Ectodermal cell (in vitro differentiated cells): ENCODE measurements at regions not wholly inside any gene's neighbourhood (a gene's known extent, or its start where the extent isn't known, plus 50 kb on each side); places are given as distances from the start of the nearest gene placed in this dataset.
"Not testable (repeated sequence)": the region's sequence is repeated elsewhere in the genome, so short reads cannot be mapped to it uniquely, and the experiment has no call there.

Source experiments
- H3K27ac ChIP-seq: 2 replicates; pipeline ENCODE4 v1.7.0; 2013; ENCODE audit warnings: mild to moderate bottlenecking, low read depth, low read length; ENCODE audit not compliant: insufficient read depth, poor library complexity, severe bottlenecking
- H3K27me3 ChIP-seq: 2 replicates; pipeline ENCODE4 v1.7.0; 2013; ENCODE audit warnings: mild to moderate bottlenecking, low read length; ENCODE audit not compliant: insufficient read depth, control insufficient read depth, poor library complexity, severe bottlenecking
- H3K36me3 ChIP-seq: one replicate; pipeline ENCODE4 v1.7.0; 2013; ENCODE audit warnings: low read length; ENCODE audit not compliant: control insufficient read depth, insufficient read depth
- H3K4me1 ChIP-seq: one replicate; pipeline ENCODE4 v1.7.0; 2013; ENCODE audit warnings: low read length; ENCODE audit not compliant: control insufficient read depth, insufficient read depth
- H3K4me3 ChIP-seq: 2 replicates; pipeline ENCODE4 v1.7.0; 2013; ENCODE audit warnings: low read depth, low read length, control low read depth; ENCODE audit not compliant: insufficient read depth
- H3K9me3 ChIP-seq: 2 replicates; pipeline ENCODE4 v1.7.0; 2013; ENCODE audit warnings: mild to moderate bottlenecking, low read length, moderate library complexity; ENCODE audit not compliant: control insufficient read depth
- WGBS, 2 experiments: methylation state at CpG; one replicate each; pipeline ENCODE4 v1.1.7; 2013; ENCODE audit warnings: missing lambda C conversion rate in 2 of 2; 5-methylcytosine and 5-hydroxymethylcytosine counted together

DNA sequence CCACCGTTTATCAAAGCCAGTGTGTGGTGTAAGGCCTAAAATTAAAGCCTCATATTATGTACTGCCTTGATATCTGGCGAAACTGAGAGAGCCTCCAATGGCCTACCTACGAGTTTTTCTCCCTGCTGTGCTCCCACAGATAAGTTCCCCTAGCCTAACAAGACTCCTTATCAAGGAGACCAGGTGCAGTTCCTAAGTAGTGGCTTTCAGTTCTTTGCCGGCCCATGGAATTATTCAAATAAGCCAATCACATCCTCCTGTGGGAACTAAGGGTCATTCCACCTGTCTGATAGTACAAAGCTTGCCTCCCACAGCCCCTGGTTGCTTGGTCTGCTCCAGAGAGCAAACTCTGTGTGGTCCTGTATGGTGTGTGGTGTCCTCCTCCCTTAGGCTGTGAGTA lies 99.8 kb upstream of the TEX13C start:
- H3K27ac ChIP-seq = no peak overlapping the region
- H3K36me3 ChIP-seq = no peaks in the 10 kb centered on the region
- H3K9me3 ChIP-seq = no peaks in the 10 kb centered on the region
- H3K27me3 ChIP-seq = no peaks in the 10 kb centered on the region
- H3K4me3 ChIP-seq = no peak overlapping the region
- no peaks in the 10 kb centered on the region for H3K4me1 ChIP-seq
- WGBS, 2 experiments = 80 to 91% methylated on average over 4 of the region's 4 CpGs

DNA sequence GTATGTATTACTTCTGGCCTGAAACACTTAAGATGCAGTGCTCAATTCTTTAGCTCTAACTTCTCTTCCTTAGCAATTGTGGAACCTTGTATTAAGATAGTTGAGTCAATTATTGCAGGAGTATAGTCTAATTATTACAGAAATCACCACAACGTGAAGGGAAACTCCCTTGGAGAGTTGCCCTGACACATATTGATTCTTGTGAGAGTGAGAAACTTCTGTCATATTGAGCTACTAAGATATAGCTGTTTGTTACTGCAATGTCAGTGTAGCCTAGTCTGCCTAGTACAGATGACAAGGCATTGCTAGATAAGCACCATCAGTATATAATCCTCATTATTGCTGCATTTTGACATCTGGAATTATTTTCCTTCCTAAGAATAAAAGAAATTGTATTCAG lies 82.7 kb upstream of the TEX13C start:
- Histone ChIP-seq H3K36me3 (no peaks in the 10 kb centered on the region), H3K27ac (no peak overlapping the region), H3K9me3 (no peaks in the 10 kb centered on the region), H3K4me1 (no peaks in the 10 kb centered on the region), H3K27me3 (no peaks in the 10 kb centered on the region), H3K4me3 (no peak overlapping the region)
- WGBS, 2 experiments = 88% methylated on average over 1 of the region's 1 CpG; no CpG with 5 or more reads in 1 of the 2 experiments

DNA sequence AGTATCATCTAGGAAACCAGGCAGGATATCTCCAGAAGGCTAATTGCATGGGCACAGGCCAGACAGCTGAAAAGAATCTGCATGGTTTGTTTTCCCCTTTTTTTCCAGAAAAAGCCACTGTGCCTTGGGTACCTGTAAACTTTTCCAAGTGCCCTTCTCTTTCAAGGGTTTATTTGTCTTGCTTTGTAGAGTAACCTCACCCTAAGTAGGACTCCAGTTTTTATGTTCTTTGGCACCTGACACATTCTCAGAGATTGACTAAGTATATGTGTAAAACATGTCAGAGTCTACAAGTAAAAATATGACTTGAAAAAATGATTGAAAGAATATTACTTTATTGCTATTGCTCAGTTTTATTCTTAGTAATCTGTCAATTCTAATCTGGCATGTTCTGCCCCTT lies 70.7 kb upstream of the TEX13C start:
- H3K9me3 ChIP-seq = no peaks in the 10 kb centered on the region
- no peaks in the 10 kb centered on the region for H3K4me1 ChIP-seq
- no peaks in the 10 kb centered on the region for H3K36me3 ChIP-seq
- H3K27ac ChIP-seq = no peak overlapping the region
- no peak overlapping the region for H3K4me3 ChIP-seq
- no peaks in the 10 kb centered on the region for H3K27me3 ChIP-seq

DNA sequence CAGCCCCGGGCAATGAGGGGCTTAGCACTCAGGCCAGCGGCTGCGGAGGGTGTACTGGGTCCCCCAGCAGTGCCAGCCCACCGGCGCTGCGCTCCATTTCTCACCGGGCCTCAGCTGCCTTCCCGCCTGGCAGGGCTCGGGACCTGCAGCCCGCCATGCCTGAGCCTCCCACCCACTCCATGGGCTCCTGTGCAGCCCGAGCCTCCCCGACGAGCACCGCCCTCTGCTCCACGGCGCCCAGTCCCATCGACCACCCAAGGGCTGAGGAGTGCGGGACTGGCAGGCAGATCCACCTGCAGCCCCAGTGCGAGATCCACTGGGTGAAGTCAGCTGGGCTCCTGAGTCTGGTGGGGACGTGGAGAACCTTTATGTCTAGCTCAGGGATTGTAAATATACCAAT lies 63.9 kb upstream of the TEX13C start:
- H3K27me3 ChIP-seq, H3K4me3 ChIP-seq, H3K9me3 ChIP-seq, H3K27ac ChIP-seq, H3K4me1 ChIP-seq, H3K36me3 ChIP-seq: not testable (repeated sequence)
- 95 to 98% methylated on average over 11 to 20 of the region's 20 CpGs for WGBS, 2 experiments

DNA sequence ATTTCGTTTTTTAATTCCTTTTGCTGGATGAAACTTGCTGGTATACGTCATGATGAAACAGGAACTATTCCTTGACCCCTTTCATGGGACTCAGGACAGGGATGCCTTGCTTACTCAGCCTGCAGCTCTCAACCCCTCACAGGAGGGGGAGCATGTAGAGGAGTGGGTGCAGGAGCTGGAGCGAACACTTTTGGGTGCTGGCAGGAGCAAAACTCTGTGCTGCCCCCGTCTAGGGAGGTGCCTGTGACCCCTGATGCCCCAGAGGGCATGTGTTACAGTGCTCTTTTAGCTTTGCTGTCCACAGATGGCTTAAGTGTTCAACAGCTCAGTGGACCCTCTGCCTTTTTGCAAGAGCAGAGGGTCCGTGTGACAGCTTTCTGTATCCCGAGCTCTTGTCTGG lies 56.8 kb upstream of the TEX13C start:
- H3K36me3 ChIP-seq = no peaks in the 10 kb centered on the region
- WGBS, 2 experiments = 93 to 95% methylated on average over 4 to 6 of the region's 6 CpGs
- no peak overlapping the region for H3K4me3 ChIP-seq
- H3K27me3 ChIP-seq = no peaks in the 10 kb centered on the region
- no peaks in the 10 kb centered on the region for H3K9me3 ChIP-seq
- no peaks in the 10 kb centered on the region for H3K4me1 ChIP-seq
- H3K27ac ChIP-seq = no peak overlapping the region

DNA sequence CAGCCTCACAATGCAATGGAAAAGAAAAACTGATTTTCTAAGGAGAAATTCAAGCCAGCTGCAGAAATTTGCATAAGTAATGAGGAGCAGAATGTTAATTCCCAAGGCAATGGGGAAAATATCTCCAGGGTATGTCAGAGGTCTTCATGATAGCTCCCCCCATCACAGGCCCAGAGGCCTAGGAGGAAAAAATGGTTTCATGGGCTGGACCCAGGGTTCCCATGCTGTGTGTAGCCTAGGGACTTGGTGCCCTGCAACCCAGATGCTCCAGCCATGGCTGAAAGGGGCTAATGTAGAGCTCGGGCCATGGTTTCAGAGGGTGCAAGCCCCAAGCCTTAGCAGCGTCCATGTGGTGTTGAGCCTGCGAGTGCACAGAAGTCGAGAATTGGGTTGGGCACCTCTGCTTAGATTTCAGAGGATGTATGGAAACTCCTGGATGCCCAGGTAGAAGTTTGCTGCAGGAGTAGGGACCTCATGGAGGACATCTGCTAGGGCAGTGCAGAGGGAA lies 53.5 kb upstream of the TEX13C start:
- 93 to 96% methylated on average over 4 of the region's 4 CpGs for WGBS, 2 experiments
- H3K27ac ChIP-seq = no peak overlapping the region
- H3K4me1 ChIP-seq = no peaks in the 10 kb centered on the region
- no peaks in the 10 kb centered on the region for H3K9me3 ChIP-seq
- H3K27me3 ChIP-seq = no peaks in the 10 kb centered on the region
- H3K4me3 ChIP-seq = no peak overlapping the region
- no peaks in the 10 kb centered on the region for H3K36me3 ChIP-seq
